ENCODE measurements at regions not wholly inside any gene's neighbourhood (a gene's known extent, or its start where the extent isn't known, plus 50 kb on each side); places are given as distances from the start of the nearest gene placed in this dataset.
"Not testable (repeated sequence)": the region's sequence is repeated elsewhere in the genome, so short reads cannot be mapped to it uniquely, and the experiment has no call there.

- ChIA-PET POLR2A (no interaction called here), CTCF (no interaction called here)
- DNase-seq (ENCODE audit: low read depth, low spot score): no peak
- no peak for TF ChIP-seq CTCF (IDR thresholded peaks at IDR 0.05; ENCODE audit: insufficient read depth, low read length, missing control alignments)
- H3K4me3 ChIP-seq (ENCODE audit: low read depth, low read length): no peak overlapping the region
Observed at GRCh38 chr6:167560673-167561569, 236.0 kb downstream of the TTLL2 start.

GRCh38 chr6:167562862-167563261, 238.0 kb downstream of the TTLL2 start:
- CTCF ChIA-PET; H3K4me3 ChIP-seq (ENCODE audit: low read depth, low read length); POLR2A ChIA-PET; DNase-seq (ENCODE audit: low read depth, low spot score): not testable (repeated sequence)

GRCh38 chr6:167564416-167565250, 239.7 kb downstream of the TTLL2 start:
- CTCF ChIA-PET: no interaction called here
- POLR2A ChIA-PET: no interaction called here
- no peak overlapping the region for H3K4me3 ChIP-seq (ENCODE audit: low read depth, low read length)
- no peak for DNase-seq (ENCODE audit: low read depth, low spot score)
- TF ChIP-seq CTCF (IDR thresholded peaks at IDR 0.05; ENCODE audit: insufficient read depth, low read length, missing control alignments): no peak

- DNase-seq (ENCODE audit: low read depth, low spot score): no peak
- ChIA-PET POLR2A (no interaction called here), CTCF (no interaction called here)
- no peak overlapping the region for H3K4me3 ChIP-seq (ENCODE audit: low read depth, low read length)
- no peak for TF ChIP-seq CTCF (IDR thresholded peaks at IDR 0.05; ENCODE audit: insufficient read depth, low read length, missing control alignments)
Observed at GRCh38 chr6:167565388-167565787, 240.5 kb downstream of the TTLL2 start.

- TF ChIP-seq CTCF (IDR thresholded peaks at IDR 0.05; ENCODE audit: insufficient read depth, low read length, missing control alignments): no peak
- ChIA-PET CTCF (no interaction called here), POLR2A (no interaction called here)
- no peak for DNase-seq (ENCODE audit: low read depth, low spot score)
- no peak overlapping the region for H3K4me3 ChIP-seq (ENCODE audit: low read depth, low read length)
Observed at GRCh38 chr6:167565884-167566599, 241.2 kb downstream of the TTLL2 start.

GRCh38 chr6:167566711-167567141, 241.8 kb downstream of the TTLL2 start:
- POLR2A ChIA-PET: no interaction called here
- CTCF ChIA-PET: no interaction called here
- DNase-seq (ENCODE audit: low read depth, low spot score): no peak
- TF ChIP-seq CTCF (IDR thresholded peaks at IDR 0.05; ENCODE audit: insufficient read depth, low read length, missing control alignments): no peak
- H3K4me3 ChIP-seq (ENCODE audit: low read depth, low read length): no peak overlapping the region

Measured in AG04449 (cell line).